Central memory CD8-positive, alpha-beta T cell (primary cell): ENCODE measurements at regions not wholly inside any gene's neighbourhood (a gene's known extent, or its start where the extent isn't known, plus 50 kb on each side); places are given as distances from the start of the nearest gene placed in this dataset.

Experiments used
- ATAC-seq: fragments of 150-1000 bp; cut with Tn5 transposase; replicated peaks from 2 replicates; pipeline ENCODE4 v1.10.0; 2022; ENCODE audit warnings: mild to moderate bottlenecking, moderate FRiP score, moderate number of reproducible peaks; ENCODE audit not compliant: poor library complexity, severe bottlenecking; ENCODE audit errors: extremely low read depth
- DNase-seq, 2 donors: peaks; one replicate each; pipeline ENCODE4 v3.0.0; 2021; ENCODE audit warnings: low spot score in 2 of 2
- H3K27ac Mint-ChIP-seq: one replicate; pipeline ENCODE4 v1.8.0; 2022; ENCODE audit warnings: low read depth, mild to moderate bottlenecking, moderate library complexity, mixed read lengths
- H3K27me3 Mint-ChIP-seq: one replicate; pipeline ENCODE4 v1.8.0; 2022; ENCODE audit warnings: mixed read lengths
- H3K36me3 Mint-ChIP-seq: one replicate; pipeline ENCODE4 v1.8.0; 2022; ENCODE audit warnings: mild to moderate bottlenecking, moderate library complexity, mixed read lengths; ENCODE audit not compliant: insufficient read depth
- H3K4me1 Mint-ChIP-seq: one replicate; pipeline ENCODE4 v1.8.0; 2022; ENCODE audit warnings: mixed read lengths
- H3K4me3 Mint-ChIP-seq: one replicate; pipeline ENCODE4 v1.8.0; 2022; ENCODE audit warnings: mild to moderate bottlenecking, moderate library complexity, mixed read lengths
- H3K9me3 Mint-ChIP-seq: one replicate; pipeline ENCODE4 v1.8.0; 2022; ENCODE audit warnings: mixed read lengths

DNA sequence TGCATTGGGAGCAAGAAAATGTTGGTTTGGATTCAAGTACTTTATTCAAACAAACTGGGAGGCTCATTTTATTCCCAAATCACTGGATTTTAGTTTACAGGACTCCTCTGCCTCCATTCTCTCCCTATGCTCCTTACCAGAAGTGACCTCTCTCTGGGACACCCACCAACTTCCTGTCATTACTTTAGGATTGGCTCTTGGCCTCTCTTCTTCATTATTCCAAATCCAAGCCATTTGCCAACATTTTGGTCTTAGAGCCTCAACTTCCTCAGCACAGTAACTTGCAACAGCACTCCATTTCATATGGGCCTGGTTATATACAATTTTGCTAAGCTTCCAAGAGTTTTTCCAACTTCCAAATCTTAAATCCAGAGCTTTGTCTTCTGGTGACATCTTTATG lies 432.1 kb downstream of the NR2F2 start:
- no peak overlapping the region for H3K4me3 Mint-ChIP-seq
- ATAC-seq (no peak), DNase-seq (no peak)
- peaks cover 2% of the 10 kb centered on the region for H3K9me3 Mint-ChIP-seq
- H3K27me3 Mint-ChIP-seq: no peaks in the 10 kb centered on the region
- no peaks in the 10 kb centered on the region for H3K4me1 Mint-ChIP-seq
- H3K27ac Mint-ChIP-seq: no peak overlapping the region
- H3K36me3 Mint-ChIP-seq: no peaks in the 10 kb centered on the region

GRCh38 chr15:96764501-96764900 lies 434.0 kb downstream of the NR2F2 start:
- Mint-ChIP-seq H3K9me3 (no peaks in the 10 kb centered on the region), H3K4me1 (no peaks in the 10 kb centered on the region), H3K27ac (no peak overlapping the region), H3K4me3 (no peak overlapping the region), H3K27me3 (no peaks in the 10 kb centered on the region), H3K36me3 (no peaks in the 10 kb centered on the region)
- ATAC-seq (no peak), DNase-seq (no peak)

DNA sequence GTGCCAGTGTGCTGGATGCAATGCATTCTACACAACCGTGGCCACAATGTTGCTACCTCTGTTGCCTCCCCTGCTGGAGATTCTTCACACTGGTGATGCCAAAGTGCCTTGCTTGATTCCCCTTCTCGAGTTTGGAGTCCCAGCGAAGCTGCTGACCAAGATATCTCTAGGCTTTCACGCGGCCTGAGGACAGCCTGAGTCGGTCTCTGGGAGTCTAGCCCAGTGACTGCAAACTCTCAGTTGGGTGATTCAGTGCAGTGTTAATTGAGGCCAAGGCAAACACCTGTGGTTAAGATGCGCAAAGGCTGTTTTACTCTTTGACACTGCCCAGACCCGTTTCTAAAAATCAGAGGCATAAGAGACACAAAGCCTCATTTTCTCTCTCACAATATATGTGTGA lies 434.4 kb downstream of the NR2F2 start:
- no peaks in the 10 kb centered on the region for H3K9me3 Mint-ChIP-seq
- no peaks in the 10 kb centered on the region for H3K4me1 Mint-ChIP-seq
- no peak overlapping the region for H3K27ac Mint-ChIP-seq
- no peak overlapping the region for H3K4me3 Mint-ChIP-seq
- ATAC-seq (no peak), DNase-seq (no peak)
- no peaks in the 10 kb centered on the region for H3K27me3 Mint-ChIP-seq
- H3K36me3 Mint-ChIP-seq: no peaks in the 10 kb centered on the region

- Mint-ChIP-seq H3K27ac (no peak overlapping the region), H3K4me3 (no peak overlapping the region), H3K36me3 (no peaks in the 10 kb centered on the region), H3K4me1 (no peaks in the 10 kb centered on the region), H3K27me3 (no peaks in the 10 kb centered on the region), H3K9me3 (no peaks in the 10 kb centered on the region)
- ATAC-seq: no peak
- DNase-seq: no peak
These were observed 435.9 kb downstream of the NR2F2 start for GRCh38 chr15:96766366-96766765.

DNA sequence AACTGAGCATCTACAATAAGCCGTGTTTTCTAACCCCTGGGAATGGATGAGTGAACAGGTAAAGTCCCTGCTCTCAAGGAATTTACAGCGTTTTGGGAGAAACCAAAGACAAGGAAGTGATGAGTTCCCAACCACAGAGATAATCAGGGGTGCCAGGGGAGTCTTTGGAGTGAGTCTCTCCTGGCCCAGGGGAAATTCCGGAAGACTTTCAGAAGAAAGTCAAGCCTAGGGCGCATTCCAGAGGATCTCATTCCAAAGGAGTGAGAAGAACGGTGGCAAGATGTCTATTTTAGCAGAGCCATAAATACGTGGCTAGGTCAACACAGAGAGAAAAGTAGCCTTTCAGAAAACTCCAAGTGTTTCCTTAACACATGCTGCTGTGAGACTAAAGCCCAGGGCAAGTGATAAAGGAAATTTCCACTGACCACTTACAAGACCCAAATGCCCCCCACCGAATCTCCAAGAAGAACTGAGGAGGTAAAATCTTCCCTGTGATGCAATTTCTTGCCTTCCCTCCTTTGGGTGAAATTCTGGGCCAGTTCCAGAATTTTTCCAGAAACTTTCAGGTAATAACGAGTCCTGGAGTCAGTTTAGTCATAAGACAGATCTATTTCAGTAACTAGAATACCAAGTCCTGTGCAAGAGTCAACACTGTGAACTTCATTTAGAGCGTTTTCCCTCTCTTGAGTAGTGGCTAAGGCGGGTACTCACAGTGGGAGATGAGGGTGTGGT lies 437.4 kb downstream of the NR2F2 start:
- DNase-seq: no peak
- no peak overlapping the region for H3K4me3 Mint-ChIP-seq
- no peak overlapping the region for H3K27ac Mint-ChIP-seq
- H3K9me3 Mint-ChIP-seq: no peaks in the 10 kb centered on the region
- H3K36me3 Mint-ChIP-seq: no peaks in the 10 kb centered on the region
- no peak for ATAC-seq
- no peaks in the 10 kb centered on the region for H3K4me1 Mint-ChIP-seq
- no peaks in the 10 kb centered on the region for H3K27me3 Mint-ChIP-seq

DNA sequence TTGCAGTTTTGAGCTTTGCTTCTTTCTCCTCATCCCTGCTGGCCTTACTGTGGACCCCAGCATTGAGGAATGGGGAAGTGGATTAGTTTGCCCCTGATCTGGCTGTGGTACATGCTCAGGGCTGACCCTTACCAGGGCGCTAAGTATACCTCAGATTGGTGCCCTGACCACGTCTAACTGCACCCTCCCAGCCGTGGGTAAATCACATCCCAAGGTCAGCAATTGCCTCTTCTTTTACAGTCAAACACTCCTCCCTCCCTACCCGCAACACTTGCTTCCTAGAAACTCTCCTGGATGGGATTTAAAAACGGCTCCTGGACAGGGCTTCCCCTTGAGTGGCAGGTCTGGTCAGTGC lies 437.9 kb downstream of the NR2F2 start:
- Mint-ChIP-seq H3K27ac (no peak overlapping the region), H3K27me3 (no peaks in the 10 kb centered on the region), H3K36me3 (no peaks in the 10 kb centered on the region), H3K4me1 (no peaks in the 10 kb centered on the region), H3K4me3 (no peak overlapping the region), H3K9me3 (no peaks in the 10 kb centered on the region)
- no peak for ATAC-seq
- no peak for DNase-seq

GRCh38 chr15:96771035-96771434 lies 440.5 kb downstream of the NR2F2 start:
- Mint-ChIP-seq H3K36me3 (no peaks in the 10 kb centered on the region), H3K9me3 (peaks cover 6% of the 10 kb centered on the region), H3K27me3 (no peaks in the 10 kb centered on the region), H3K27ac (no peak overlapping the region), H3K4me3 (no peak overlapping the region), H3K4me1 (no peaks in the 10 kb centered on the region)
- ATAC-seq: no peak
- no peak for DNase-seq

- Mint-ChIP-seq H3K4me3 (no peak overlapping the region), H3K36me3 (peaks cover 2% of the 10 kb centered on the region), H3K9me3 (peaks cover 6% of the 10 kb centered on the region), H3K27ac (no peak overlapping the region), H3K4me1 (no peaks in the 10 kb centered on the region), H3K27me3 (no peaks in the 10 kb centered on the region)
- DNase-seq: no peak
- ATAC-seq: no peak
These were observed 443.7 kb downstream of the NR2F2 start for GRCh38 chr15:96774216-96774615.

GRCh38 chr15:96783746-96784145 lies 453.2 kb downstream of the NR2F2 start:
- Mint-ChIP-seq H3K36me3 (no peaks in the 10 kb centered on the region), H3K27me3 (no peaks in the 10 kb centered on the region), H3K4me3 (no peak overlapping the region), H3K9me3 (peaks cover 6% of the 10 kb centered on the region), H3K27ac (no peak overlapping the region), H3K4me1 (no peaks in the 10 kb centered on the region)
- ATAC-seq (no peak), DNase-seq (no peak)

GRCh38 chr15:96790004-96790403 lies 459.5 kb downstream of the NR2F2 start:
- ATAC-seq (no peak), DNase-seq (no peak)
- Mint-ChIP-seq H3K27ac (no peak overlapping the region), H3K4me1 (no peaks in the 10 kb centered on the region), H3K4me3 (no peak overlapping the region), H3K9me3 (no peaks in the 10 kb centered on the region), H3K27me3 (no peaks in the 10 kb centered on the region), H3K36me3 (no peaks in the 10 kb centered on the region)

DNA sequence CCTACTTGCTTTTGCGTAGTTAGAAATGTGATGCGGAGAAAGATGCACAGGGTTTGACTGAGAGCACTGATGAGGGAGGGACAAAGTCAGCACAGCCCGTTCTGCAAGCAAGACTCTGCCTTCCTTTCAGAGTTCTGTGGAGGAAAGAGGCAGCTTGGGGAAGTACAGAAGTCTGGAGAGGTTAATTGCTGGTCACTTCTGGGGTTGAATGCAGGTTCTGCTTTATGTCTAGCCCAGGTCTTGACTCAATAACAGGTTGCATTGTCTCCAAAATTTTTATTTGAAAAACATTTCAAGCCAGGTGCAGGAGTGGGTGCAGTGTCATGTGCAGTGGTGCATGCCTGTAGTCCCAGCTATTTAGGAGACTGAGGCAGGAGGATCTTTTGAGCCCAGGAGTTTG lies 461.7 kb downstream of the NR2F2 start:
- DNase-seq: no peak
- H3K4me1 Mint-ChIP-seq: no peaks in the 10 kb centered on the region
- H3K9me3 Mint-ChIP-seq: no peaks in the 10 kb centered on the region
- no peaks in the 10 kb centered on the region for H3K36me3 Mint-ChIP-seq
- H3K27me3 Mint-ChIP-seq: no peaks in the 10 kb centered on the region
- no peak overlapping the region for H3K27ac Mint-ChIP-seq
- no peak for ATAC-seq
- no peak overlapping the region for H3K4me3 Mint-ChIP-seq

- no peaks in the 10 kb centered on the region for H3K9me3 Mint-ChIP-seq
- H3K4me1 Mint-ChIP-seq: no peaks in the 10 kb centered on the region
- H3K4me3 Mint-ChIP-seq: no peak overlapping the region
- ATAC-seq (no peak), DNase-seq (no peak)
- H3K27me3 Mint-ChIP-seq: no peaks in the 10 kb centered on the region
- no peaks in the 10 kb centered on the region for H3K36me3 Mint-ChIP-seq
- H3K27ac Mint-ChIP-seq: no peak overlapping the region
These were observed 466.3 kb downstream of the NR2F2 start for GRCh38 chr15:96796841-96797240.

GRCh38 chr15:96801576-96802150 lies 471.2 kb downstream of the NR2F2 start:
- no peaks in the 10 kb centered on the region for H3K27me3 Mint-ChIP-seq
- no peaks in the 10 kb centered on the region for H3K4me1 Mint-ChIP-seq
- H3K9me3 Mint-ChIP-seq: no peaks in the 10 kb centered on the region
- H3K36me3 Mint-ChIP-seq: no peaks in the 10 kb centered on the region
- ATAC-seq: no peak
- no peak overlapping the region for H3K4me3 Mint-ChIP-seq
- no peak for DNase-seq
- no peak overlapping the region for H3K27ac Mint-ChIP-seq
